ENCODE measurements at regions not wholly inside any gene's neighbourhood (a gene's known extent, or its start where the extent isn't known, plus 50 kb on each side); places are given as distances from the start of the nearest gene placed in this dataset.

DNA sequence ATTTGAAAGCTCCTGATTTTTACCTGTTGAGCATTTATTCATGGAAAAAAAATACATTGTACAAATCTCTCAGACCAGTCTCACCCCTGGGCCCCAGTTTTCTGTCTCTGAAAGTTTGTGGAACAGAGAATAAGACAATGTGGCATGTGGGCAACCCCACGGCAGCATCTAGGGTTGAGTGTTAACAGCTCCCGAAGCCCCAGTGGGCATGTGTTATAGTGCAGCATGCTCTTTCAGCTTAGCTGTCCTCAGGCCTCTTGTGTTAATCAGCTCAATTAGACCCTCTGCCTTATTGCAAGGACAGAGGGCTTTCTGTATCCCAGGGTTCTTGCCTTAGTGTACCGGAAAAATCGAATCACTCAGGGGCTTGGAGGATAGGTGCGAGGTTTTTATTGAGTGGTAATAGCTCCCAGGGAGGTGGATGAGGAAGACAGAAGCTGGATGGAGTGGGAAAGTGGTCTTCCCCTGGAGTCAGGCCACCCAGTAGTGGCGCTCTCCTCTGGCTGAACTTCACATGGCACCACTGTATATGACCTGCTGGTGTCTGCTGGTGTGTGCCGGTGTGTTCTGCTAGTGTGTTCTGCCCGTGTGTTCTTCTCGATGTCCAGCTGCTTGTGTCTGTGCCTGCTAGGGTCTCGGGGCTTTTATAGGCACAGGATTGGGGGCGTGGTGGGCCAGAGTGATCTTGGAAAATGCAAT lies 382.8 kb downstream of the EPM2A start:
- no peak for TF ChIP-seq ZFX (IDR thresholded peaks at IDR 0.05; ENCODE audit: borderline replicate concordance)
- TF ChIP-seq, protein P1, sequence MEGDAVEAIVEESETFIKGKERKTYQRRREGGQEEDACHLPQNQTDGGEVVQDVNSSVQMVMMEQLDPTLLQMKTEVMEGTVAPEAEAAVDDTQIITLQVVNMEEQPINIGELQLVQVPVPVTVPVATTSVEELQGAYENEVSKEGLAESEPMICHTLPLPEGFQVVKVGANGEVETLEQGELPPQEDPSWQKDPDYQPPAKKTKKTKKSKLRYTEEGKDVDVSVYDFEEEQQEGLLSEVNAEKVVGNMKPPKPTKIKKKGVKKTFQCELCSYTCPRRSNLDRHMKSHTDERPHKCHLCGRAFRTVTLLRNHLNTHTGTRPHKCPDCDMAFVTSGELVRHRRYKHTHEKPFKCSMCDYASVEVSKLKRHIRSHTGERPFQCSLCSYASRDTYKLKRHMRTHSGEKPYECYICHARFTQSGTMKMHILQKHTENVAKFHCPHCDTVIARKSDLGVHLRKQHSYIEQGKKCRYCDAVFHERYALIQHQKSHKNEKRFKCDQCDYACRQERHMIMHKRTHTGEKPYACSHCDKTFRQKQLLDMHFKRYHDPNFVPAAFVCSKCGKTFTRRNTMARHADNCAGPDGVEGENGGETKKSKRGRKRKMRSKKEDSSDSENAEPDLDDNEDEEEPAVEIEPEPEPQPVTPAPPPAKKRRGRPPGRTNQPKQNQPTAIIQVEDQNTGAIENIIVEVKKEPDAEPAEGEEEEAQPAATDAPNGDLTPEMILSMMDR (IDR thresholded peaks at IDR 0.05): no peak
- no peak overlapping the region for H3K27ac ChIP-seq

DNA sequence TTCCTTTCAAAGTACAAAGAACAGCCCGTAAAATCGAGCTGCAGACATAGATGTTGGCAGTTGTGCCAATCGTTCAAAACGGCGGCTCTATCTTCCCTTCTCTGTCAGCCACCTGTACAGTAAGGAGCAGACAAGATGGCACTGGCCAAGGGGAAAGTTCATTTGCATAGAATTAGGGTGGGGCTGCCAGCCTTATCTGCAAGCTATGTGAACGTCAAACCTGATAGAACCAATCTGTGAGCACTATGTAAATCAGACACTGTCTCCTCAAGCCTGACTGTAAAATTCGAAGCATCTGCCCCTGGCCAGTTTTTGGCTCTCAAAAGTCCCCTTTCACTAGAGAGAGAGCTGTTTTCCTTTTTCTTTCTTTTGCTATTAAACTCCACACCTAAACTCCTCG lies 374.5 kb downstream of the EPM2A start:
- 0 out of 2 replicates have a peak overlapping the region, but pooled peaks have one; percentile 31 for H3K27ac ChIP-seq
- TF ChIP-seq ZFX (IDR thresholded peaks at IDR 0.05; ENCODE audit: borderline replicate concordance): no peak
- TF ChIP-seq, protein P1 (IDR thresholded peaks at IDR 0.05): no peak

DNA sequence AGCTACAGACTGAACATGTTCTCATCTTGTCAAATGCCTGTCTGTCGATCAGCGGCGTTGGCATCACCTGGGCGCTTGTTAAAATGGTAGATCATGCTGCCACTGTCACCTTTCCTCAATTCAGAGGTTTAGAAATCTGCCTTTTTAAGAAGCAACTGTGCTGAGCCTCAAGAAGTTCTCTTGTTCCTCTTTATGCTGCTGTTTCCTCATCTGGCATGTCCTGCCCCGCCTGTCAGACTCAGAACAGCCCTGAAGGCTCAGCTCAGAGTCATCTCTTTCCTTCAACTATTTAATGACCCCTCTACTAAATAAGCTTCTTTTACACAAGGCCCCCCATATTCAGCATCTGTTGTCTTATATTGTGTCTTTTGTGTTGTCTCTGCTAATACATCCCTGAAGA lies 368.2 kb downstream of the EPM2A start:
- TF ChIP-seq, protein P1 (IDR thresholded peaks at IDR 0.05): no peak
- no peak for TF ChIP-seq ZFX (IDR thresholded peaks at IDR 0.05; ENCODE audit: borderline replicate concordance)

GRCh38 chr6:145368075-145368474 lies 367.2 kb downstream of the EPM2A start:
- TF ChIP-seq, protein P1 (IDR thresholded peaks at IDR 0.05): no peak
- no peak for TF ChIP-seq ZFX (IDR thresholded peaks at IDR 0.05; ENCODE audit: borderline replicate concordance)
- no peak overlapping the region for H3K27ac ChIP-seq

More for the DNA sequence above, 368.2 kb downstream of the EPM2A start:
- no peak overlapping the region for H3K27ac ChIP-seq

GRCh38 chr6:145370559-145370958 lies 364.8 kb downstream of the EPM2A start:
- no peak for TF ChIP-seq ZFX (IDR thresholded peaks at IDR 0.05; ENCODE audit: borderline replicate concordance)
- TF ChIP-seq, protein P1 (IDR thresholded peaks at IDR 0.05): no peak
- H3K27ac ChIP-seq: no peak overlapping the region

GRCh38 chr6:145372671-145373151 lies 362.6 kb downstream of the EPM2A start:
- no peak for TF ChIP-seq ZFX (IDR thresholded peaks at IDR 0.05; ENCODE audit: borderline replicate concordance)
- TF ChIP-seq, protein P1 (IDR thresholded peaks at IDR 0.05): no peak
- no peak overlapping the region for H3K27ac ChIP-seq

DNA sequence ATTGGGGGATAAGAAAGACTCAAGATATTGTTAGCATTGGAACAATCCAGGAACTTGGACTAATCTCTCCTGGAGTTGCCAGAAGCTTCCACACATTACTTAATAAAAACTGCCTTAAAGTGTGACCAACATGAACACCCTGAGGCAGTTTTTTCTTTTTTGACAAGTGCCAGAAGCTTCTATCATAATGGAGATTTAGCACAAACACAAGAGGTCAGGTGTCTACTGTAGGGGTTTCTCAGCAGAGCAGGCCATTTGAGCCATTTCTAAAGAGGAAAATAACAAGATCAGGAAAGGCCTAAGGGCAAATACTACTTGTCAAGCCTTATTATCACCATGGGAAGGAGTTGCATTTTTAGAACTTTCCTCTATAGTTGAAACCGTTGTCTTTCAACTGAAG lies 361.5 kb downstream of the EPM2A start:
- TF ChIP-seq, protein P1 (IDR thresholded peaks at IDR 0.05): no peak
- TF ChIP-seq ZFX (IDR thresholded peaks at IDR 0.05; ENCODE audit: borderline replicate concordance): no peak
- H3K27ac ChIP-seq: no peak overlapping the region

Measured in 22Rv1 (cell line).